ENCODE measurements at regions not wholly inside any gene's neighbourhood (a gene's known extent, or its start where the extent isn't known, plus 50 kb on each side); places are given as distances from the start of the nearest gene placed in this dataset.

GRCh38 chr7:156435486-156436231, 204.9 kb upstream of the RNF32 start:
- TF ChIP-seq POLR2A (IDR thresholded peaks at IDR 0.05; ENCODE audit: low read depth, low read length) = no peak
- TF ChIP-seq TAF1 (IDR thresholded peaks at IDR 0.05; ENCODE audit: borderline replicate concordance, low read depth, low read length) = no peak
- no peak for TF ChIP-seq POLR2AphosphoS5 (IDR thresholded peaks at IDR 0.05; ENCODE audit: low read depth, low read length)
- FAIRE-seq (no peak), DNase-seq (ENCODE audit: insufficient read length) (no peak)

DNA sequence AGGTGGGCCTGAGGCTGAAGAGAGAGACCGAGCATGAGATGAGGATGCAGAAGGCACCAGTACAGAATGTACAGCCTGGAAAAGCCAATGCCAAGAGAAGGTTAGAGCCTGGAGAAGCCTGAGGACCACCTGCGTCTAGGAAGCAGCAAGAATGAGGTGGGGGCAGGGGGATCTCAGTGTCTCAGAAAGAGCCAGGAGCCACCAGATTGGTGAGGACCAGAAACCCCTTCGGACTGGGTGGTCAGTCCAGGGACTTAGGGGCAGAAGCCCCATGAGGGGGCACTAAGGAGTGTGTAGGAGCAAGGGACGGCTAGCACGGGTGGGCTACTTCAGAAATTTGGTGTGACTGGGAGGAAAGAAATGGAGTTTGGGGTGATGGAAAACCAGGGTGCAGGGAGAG, 205.9 kb upstream of the RNF32 start:
- TF ChIP-seq POLR2AphosphoS5 (IDR thresholded peaks at IDR 0.05; ENCODE audit: low read depth, low read length) = no peak
- no peak for TF ChIP-seq POLR2A (IDR thresholded peaks at IDR 0.05; ENCODE audit: low read depth, low read length)
- TF ChIP-seq TAF1 (IDR thresholded peaks at IDR 0.05; ENCODE audit: borderline replicate concordance, low read depth, low read length) = no peak
- FAIRE-seq (no peak), DNase-seq (ENCODE audit: insufficient read length) (no peak)

DNA sequence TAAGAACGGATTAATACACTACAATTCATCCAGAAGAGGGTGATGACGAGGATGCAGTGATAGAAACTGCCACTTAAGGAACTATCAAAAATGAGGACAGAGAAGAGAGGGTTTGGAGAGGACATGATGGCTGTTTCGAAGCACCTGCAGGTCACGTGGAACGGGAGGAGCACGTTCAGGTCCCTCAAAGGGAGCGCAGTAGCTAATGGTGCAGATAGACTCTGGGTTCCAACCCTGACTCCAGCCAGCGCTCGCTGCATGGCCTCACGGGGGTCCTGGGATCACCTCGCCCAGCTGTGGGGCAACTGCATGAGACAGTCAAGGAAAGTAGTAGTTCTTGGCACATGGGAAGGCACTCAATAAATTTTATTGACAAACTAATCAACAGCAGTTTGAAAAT, 208.6 kb upstream of the RNF32 start:
- TF ChIP-seq POLR2A (IDR thresholded peaks at IDR 0.05; ENCODE audit: low read depth, low read length) (no peak), TAF1 (IDR thresholded peaks at IDR 0.05; ENCODE audit: borderline replicate concordance, low read depth, low read length) (no peak), POLR2AphosphoS5 (IDR thresholded peaks at IDR 0.05; ENCODE audit: low read depth, low read length) (no peak)
- DNase-seq (ENCODE audit: insufficient read length) (no peak), FAIRE-seq (no peak)

- DNase-seq (ENCODE audit: insufficient read length) (no peak), FAIRE-seq (no peak)
- TF ChIP-seq TAF1 (IDR thresholded peaks at IDR 0.05; ENCODE audit: borderline replicate concordance, low read depth, low read length) = no peak
- no peak for TF ChIP-seq POLR2AphosphoS5 (IDR thresholded peaks at IDR 0.05; ENCODE audit: low read depth, low read length)
- TF ChIP-seq POLR2A (IDR thresholded peaks at IDR 0.05; ENCODE audit: low read depth, low read length) = no peak
These were observed 210.5 kb upstream of the RNF32 start for GRCh38 chr7:156430109-156430508.

- no peak for DNase-seq (ENCODE audit: insufficient read length)
- FAIRE-seq = no peak
- no peak for TF ChIP-seq POLR2A (IDR thresholded peaks at IDR 0.05; ENCODE audit: low read depth, low read length)
- TF ChIP-seq TAF1 (IDR thresholded peaks at IDR 0.05; ENCODE audit: borderline replicate concordance, low read depth, low read length) = no peak
- no peak for TF ChIP-seq POLR2AphosphoS5 (IDR thresholded peaks at IDR 0.05; ENCODE audit: low read depth, low read length)
These were observed 211.1 kb upstream of the RNF32 start for GRCh38 chr7:156429514-156429913.

GRCh38 chr7:156423876-156424275, 216.7 kb upstream of the RNF32 start:
- no peak for DNase-seq (ENCODE audit: insufficient read length)
- no peak for FAIRE-seq
- TF ChIP-seq POLR2A (IDR thresholded peaks at IDR 0.05; ENCODE audit: low read depth, low read length) (no peak), TAF1 (IDR thresholded peaks at IDR 0.05; ENCODE audit: borderline replicate concordance, low read depth, low read length) (no peak), POLR2AphosphoS5 (IDR thresholded peaks at IDR 0.05; ENCODE audit: low read depth, low read length) (no peak)

DNA sequence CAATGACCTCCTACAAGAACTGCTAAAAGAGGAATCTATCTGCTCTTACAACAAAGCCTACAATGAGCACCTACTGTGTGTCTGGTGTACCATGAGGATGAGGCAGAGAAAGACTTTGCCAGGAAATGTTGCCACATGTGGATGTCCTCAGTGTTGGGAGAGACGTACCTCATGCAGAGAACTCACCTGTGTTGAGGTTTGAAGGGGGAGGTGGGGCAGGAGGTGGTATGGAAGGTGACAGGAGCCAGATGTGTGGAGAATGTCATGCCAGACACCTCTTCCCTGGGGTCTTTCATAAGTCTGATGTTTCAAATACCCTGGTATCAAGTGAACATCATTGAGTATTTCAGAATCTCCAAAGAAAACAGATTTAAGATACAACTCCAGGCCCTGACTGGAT, 220.1 kb upstream of the RNF32 start:
- no peak for DNase-seq (ENCODE audit: insufficient read length)
- FAIRE-seq = no peak
- TF ChIP-seq POLR2A (IDR thresholded peaks at IDR 0.05; ENCODE audit: low read depth, low read length) = no peak
- TF ChIP-seq POLR2AphosphoS5 (IDR thresholded peaks at IDR 0.05; ENCODE audit: low read depth, low read length) = no peak
- TF ChIP-seq TAF1 (IDR thresholded peaks at IDR 0.05; ENCODE audit: borderline replicate concordance, low read depth, low read length) = no peak

DNA sequence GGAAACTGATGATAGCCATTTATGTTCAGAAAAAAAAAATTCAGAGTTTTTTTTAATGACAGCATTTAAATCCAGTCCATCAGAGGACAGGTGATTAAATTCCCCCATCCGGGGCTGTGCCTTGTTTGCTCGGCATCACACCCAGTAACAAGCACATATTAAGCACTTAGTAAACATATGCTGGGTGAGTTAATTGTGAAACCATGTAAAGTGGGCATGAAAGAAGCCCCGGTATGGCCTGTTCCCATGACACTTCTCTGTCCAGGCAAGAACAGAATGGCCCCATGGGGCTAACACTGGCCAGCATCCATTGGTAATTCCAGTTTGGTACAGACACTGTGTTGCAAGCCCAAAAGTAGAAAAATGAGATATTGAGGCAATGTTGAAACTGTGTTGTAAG, 220.8 kb upstream of the RNF32 start:
- no peak for TF ChIP-seq POLR2A (IDR thresholded peaks at IDR 0.05; ENCODE audit: low read depth, low read length)
- TF ChIP-seq POLR2AphosphoS5 (IDR thresholded peaks at IDR 0.05; ENCODE audit: low read depth, low read length) = no peak
- FAIRE-seq = no peak

GRCh38 chr7:156402255-156402654, 238.3 kb upstream of the RNF32 start:
- no peak for FAIRE-seq
- DNase-seq (ENCODE audit: insufficient read length) = no peak
- TF ChIP-seq POLR2AphosphoS5 (IDR thresholded peaks at IDR 0.05; ENCODE audit: low read depth, low read length) = no peak
- no peak for TF ChIP-seq POLR2A (IDR thresholded peaks at IDR 0.05; ENCODE audit: low read depth, low read length)
- no peak for TF ChIP-seq TAF1 (IDR thresholded peaks at IDR 0.05; ENCODE audit: borderline replicate concordance, low read depth, low read length)

More for the DNA sequence above, 220.8 kb upstream of the RNF32 start:
- no peak for DNase-seq (ENCODE audit: insufficient read length)

- FAIRE-seq (no peak), DNase-seq (ENCODE audit: insufficient read length) (no peak)
- TF ChIP-seq POLR2AphosphoS5 (IDR thresholded peaks at IDR 0.05; ENCODE audit: low read depth, low read length) (no peak), POLR2A (IDR thresholded peaks at IDR 0.05; ENCODE audit: low read depth, low read length) (no peak), TAF1 (IDR thresholded peaks at IDR 0.05; ENCODE audit: borderline replicate concordance, low read depth, low read length) (no peak)
These were observed 239.0 kb upstream of the RNF32 start for GRCh38 chr7:156401617-156402016.

GRCh38 chr7:156400046-156400445, 240.5 kb upstream of the RNF32 start:
- no peak for DNase-seq (ENCODE audit: insufficient read length)
- FAIRE-seq = no peak
- TF ChIP-seq TAF1 (IDR thresholded peaks at IDR 0.05; ENCODE audit: borderline replicate concordance, low read depth, low read length) (no peak), POLR2A (IDR thresholded peaks at IDR 0.05; ENCODE audit: low read depth, low read length) (no peak)

DNA sequence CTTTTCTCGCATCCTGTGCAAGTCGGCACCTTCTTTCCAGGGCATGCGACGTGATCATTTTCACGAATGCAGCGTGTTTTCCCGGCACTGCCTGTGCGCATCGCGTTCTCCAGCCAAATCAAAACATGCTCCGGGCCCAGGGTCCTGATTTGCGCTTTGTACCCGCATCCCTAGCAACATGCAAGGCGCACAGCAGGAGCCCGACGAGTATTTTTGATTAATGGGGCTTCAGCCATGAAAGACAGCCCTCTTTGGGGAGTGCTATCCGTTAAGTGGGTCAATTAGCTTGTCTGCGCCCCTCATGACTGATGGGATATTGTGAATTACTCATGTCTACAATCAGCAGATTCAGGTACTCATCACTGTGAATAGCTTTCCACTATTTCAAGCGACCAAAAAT, 243.3 kb upstream of the RNF32 start:
- no peak for DNase-seq (ENCODE audit: insufficient read length)
- FAIRE-seq = no peak
- TF ChIP-seq POLR2AphosphoS5 (IDR thresholded peaks at IDR 0.05; ENCODE audit: low read depth, low read length) (no peak), POLR2A (IDR thresholded peaks at IDR 0.05; ENCODE audit: low read depth, low read length) (no peak), TAF1 (IDR thresholded peaks at IDR 0.05; ENCODE audit: borderline replicate concordance, low read depth, low read length) (no peak)

All from GM12892 (cell line).